Peyer's patch (tissue), 4 donors: ENCODE measurements at regions not wholly inside any gene's neighbourhood (a gene's known extent, or its start where the extent isn't known, plus 50 kb on each side); places are given as distances from the start of the nearest gene placed in this dataset.

ENCODE experiments used
- DNase-seq, 3 donors: peaks; one replicate each; pipeline ENCODE4 v3.0.0-alpha.2; 2017 to 2019
- H3K27ac ChIP-seq, 4 donors: fragments of 200-600 bp; sonication (generic); one replicate each; pipeline ENCODE4 v1.5.1; 2016 to 2019
- H3K27me3 ChIP-seq, 2 donors: fragments of 200-600 bp; sonication (generic); one replicate each; pipeline ENCODE4 v1.5.1; 2019
- H3K36me3 ChIP-seq, 3 donors: fragments of 200-600 bp; sonication (generic); one replicate each; pipeline ENCODE4 v1.5.1; 2016 to 2019
- H3K4me1 ChIP-seq, 4 donors: fragments of 200-600 bp; sonication (generic); one replicate each; pipeline ENCODE4 v1.5.1; 2016 to 2019
- H3K4me3 ChIP-seq, 4 donors: fragments of 200-600 bp; sonication (generic); 1 replicate in 3 of 4; 2 replicates in 1 of 4; pipeline ENCODE4 v1.5.1; 2016 to 2019; ENCODE audit warnings: mild to moderate bottlenecking in 1 of 4
- H3K9me3 ChIP-seq, 4 donors: fragments of 200-600 bp; sonication (generic); one replicate each; pipeline ENCODE4 v1.5.1; 2016 to 2019; ENCODE audit warnings: mild to moderate bottlenecking in 1 of 4
- POLR2A ChIP-seq, 2 donors: fragments of 450-650 bp; IDR thresholded peaks; one replicate each; pipeline ENCODE4 v1.5.1; 2017; ENCODE audit warnings: antibody characterized with exemption in 2 of 2, mild to moderate bottlenecking in 2 of 2, moderate library complexity in 2 of 2
- TF ChIP-seq, protein P1 (sequence below), 6 experiments: fragments of 450-650 bp in 4 of 6; fragments of 200-600 bp in 2 of 6; sonication (generic) in 1 of 6; IDR thresholded peaks; one replicate each; pipeline ENCODE4 v1.5.1; 2017 to 2019; ENCODE audit warnings: antibody characterized with exemption in 6 of 6, mild to moderate bottlenecking in 3 of 6, moderate library complexity in 1 of 6

DNA sequence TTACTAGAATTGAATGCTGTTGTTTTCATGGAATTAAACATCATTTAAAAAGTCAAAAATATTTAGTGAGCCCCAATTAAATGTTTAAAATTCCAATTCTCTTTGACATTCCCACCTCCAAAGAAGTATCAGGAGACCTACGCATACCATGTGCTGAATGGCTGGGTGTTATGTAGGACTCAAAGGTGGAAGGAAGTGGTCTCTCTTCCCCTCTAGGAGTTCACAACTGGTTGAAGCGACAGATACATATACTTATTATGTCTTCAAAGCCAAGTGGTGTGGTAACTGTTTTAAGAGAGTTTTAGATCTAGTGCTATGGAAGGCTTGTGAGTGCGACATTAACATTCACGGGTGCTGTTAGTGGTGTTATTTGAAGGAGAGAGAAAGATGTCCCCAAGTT is 464.0 kb downstream of the ATP23 start:
- Histone ChIP-seq H3K27ac (no peak overlapping the region), H3K4me1 (no peaks in the 10 kb centered on the region), H3K4me3 (no peak overlapping the region), H3K9me3 (no peaks in the 10 kb centered on the region), H3K36me3 (no peaks in the 10 kb centered on the region), H3K27me3 (no peaks in the 10 kb centered on the region)
- DNase-seq, result no peak
- TF ChIP-seq POLR2A (IDR thresholded peaks at IDR 0.05), result no peak
- TF ChIP-seq, protein P1, sequence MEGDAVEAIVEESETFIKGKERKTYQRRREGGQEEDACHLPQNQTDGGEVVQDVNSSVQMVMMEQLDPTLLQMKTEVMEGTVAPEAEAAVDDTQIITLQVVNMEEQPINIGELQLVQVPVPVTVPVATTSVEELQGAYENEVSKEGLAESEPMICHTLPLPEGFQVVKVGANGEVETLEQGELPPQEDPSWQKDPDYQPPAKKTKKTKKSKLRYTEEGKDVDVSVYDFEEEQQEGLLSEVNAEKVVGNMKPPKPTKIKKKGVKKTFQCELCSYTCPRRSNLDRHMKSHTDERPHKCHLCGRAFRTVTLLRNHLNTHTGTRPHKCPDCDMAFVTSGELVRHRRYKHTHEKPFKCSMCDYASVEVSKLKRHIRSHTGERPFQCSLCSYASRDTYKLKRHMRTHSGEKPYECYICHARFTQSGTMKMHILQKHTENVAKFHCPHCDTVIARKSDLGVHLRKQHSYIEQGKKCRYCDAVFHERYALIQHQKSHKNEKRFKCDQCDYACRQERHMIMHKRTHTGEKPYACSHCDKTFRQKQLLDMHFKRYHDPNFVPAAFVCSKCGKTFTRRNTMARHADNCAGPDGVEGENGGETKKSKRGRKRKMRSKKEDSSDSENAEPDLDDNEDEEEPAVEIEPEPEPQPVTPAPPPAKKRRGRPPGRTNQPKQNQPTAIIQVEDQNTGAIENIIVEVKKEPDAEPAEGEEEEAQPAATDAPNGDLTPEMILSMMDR (IDR thresholded peaks at IDR 0.05), result no peak

DNA sequence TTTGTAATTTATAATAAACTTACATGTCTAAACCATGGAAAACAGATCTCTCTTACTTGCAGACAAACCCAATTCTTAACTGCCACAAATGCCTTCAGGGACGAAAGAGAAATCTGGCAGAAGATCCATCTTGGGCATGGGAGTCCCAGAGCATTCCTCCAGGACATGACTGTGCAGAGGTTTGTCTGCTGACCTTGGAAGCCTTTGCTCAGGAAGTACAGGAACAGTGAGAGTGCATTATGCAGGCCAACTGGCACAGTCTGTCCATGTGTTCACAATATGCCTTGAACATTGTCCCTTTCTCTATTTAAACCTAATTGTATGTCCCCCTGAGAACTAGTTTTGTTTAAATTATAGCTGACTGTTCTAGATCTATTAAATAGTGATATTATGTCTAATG is 467.1 kb downstream of the ATP23 start:
- H3K27me3 ChIP-seq, result no peaks in the 10 kb centered on the region
- DNase-seq, result no peak
- no peaks in the 10 kb centered on the region for H3K36me3 ChIP-seq
- no peak overlapping the region for H3K4me3 ChIP-seq
- H3K4me1 ChIP-seq, result no peaks in the 10 kb centered on the region
- no peak overlapping the region for H3K27ac ChIP-seq
- no peak for TF ChIP-seq POLR2A (IDR thresholded peaks at IDR 0.05)
- TF ChIP-seq, protein P1 (IDR thresholded peaks at IDR 0.05), result no peak
- H3K9me3 ChIP-seq, result no peaks in the 10 kb centered on the region

DNA sequence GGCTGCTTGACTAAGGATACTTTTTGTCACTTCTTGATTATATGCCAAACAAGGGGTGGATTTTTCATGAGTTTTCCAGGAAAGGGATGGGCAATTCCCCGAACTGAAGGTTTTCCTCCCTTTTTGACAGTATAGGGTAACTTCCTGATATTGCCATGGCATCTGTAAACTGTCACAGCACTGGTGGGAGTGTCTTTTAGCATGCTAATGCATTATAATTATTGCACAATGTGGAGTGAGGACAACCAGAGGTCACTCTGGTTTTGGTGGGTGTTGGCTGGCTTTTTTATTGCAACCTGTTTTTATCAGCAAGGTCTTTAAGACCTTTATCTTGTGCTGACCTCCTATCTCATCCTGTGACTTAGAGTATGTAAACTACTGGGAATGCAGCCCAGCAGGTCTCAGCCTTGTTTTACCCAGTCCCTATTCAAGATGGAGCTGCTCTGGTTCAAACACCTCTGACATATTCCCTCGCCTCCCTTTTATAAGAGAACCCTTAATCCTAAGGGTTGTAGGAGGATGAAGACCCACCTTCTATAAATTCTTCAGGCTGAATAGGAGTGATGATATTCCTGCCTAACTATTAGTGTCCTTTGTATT is 471.2 kb downstream of the ATP23 start:
- TF ChIP-seq, protein P1 (IDR thresholded peaks at IDR 0.05), result no peak
- TF ChIP-seq POLR2A (IDR thresholded peaks at IDR 0.05), result no peak
- no peak overlapping the region for H3K27ac ChIP-seq

DNA sequence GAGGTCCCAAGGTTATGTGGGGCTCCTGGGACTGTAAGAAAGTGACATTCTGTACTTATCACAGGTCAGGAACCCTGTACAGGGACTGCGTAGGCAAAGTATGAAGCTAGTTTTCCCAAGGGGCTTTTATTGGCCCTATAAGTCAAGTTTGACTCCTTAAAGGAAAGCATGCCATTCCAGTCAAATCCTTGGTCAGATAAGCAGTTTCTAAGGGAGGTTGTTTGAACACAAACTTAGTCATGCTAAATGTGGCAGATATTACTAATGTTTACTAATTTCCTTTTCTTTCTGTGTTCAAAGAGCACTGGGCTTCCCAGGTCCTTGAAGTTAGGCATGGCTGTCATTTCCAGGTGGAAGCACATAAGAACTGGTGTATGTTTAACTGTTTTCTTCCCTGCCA is 472.4 kb downstream of the ATP23 start:
- Histone ChIP-seq H3K36me3 (no peaks in the 10 kb centered on the region), H3K9me3 (no peaks in the 10 kb centered on the region), H3K27me3 (no peaks in the 10 kb centered on the region), H3K4me1 (no peaks in the 10 kb centered on the region), H3K27ac (no peak overlapping the region), H3K4me3 (no peak overlapping the region)
- TF ChIP-seq, protein P1 (IDR thresholded peaks at IDR 0.05), result no peak
- no peak for TF ChIP-seq POLR2A (IDR thresholded peaks at IDR 0.05)
- DNase-seq, result no peak

More for the DNA sequence above, 471.2 kb downstream of the ATP23 start:
- H3K9me3 ChIP-seq, result no peaks in the 10 kb centered on the region
- no peaks in the 10 kb centered on the region for H3K4me1 ChIP-seq
- H3K4me3 ChIP-seq, result no peak overlapping the region
- no peaks in the 10 kb centered on the region for H3K36me3 ChIP-seq
- H3K27me3 ChIP-seq, result no peaks in the 10 kb centered on the region
- DNase-seq, result no peak

DNA sequence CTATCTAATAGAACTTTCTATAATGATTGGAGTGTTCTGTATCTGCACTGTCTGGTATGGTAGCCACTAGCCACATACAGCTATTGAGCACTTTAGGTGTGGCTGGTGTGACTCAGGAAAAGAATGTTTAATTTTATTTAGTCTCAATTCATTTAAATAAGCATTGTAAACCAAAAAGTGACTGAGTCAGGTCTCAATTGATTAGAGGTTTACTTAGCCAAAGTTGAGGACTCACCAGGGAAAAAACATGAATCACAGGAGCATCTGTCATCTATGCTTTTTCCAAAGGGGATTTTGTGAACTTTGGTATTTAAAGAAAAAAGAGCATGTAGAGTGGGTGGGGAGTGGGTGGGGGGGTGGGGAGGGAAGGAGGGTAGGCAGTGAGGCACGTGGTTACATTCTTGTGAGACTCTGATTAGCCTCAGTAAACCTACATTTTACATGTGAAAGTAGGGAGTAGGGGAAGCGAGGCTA is 473.1 kb downstream of the ATP23 start:
- no peak overlapping the region for H3K27ac ChIP-seq
- H3K4me1 ChIP-seq, result no peaks in the 10 kb centered on the region
- no peaks in the 10 kb centered on the region for H3K36me3 ChIP-seq
- no peaks in the 10 kb centered on the region for H3K27me3 ChIP-seq
- no peak for DNase-seq
- no peaks in the 10 kb centered on the region for H3K9me3 ChIP-seq
- no peak for TF ChIP-seq POLR2A (IDR thresholded peaks at IDR 0.05)
- TF ChIP-seq, protein P1 (IDR thresholded peaks at IDR 0.05), result no peak
- no peak overlapping the region for H3K4me3 ChIP-seq

DNA sequence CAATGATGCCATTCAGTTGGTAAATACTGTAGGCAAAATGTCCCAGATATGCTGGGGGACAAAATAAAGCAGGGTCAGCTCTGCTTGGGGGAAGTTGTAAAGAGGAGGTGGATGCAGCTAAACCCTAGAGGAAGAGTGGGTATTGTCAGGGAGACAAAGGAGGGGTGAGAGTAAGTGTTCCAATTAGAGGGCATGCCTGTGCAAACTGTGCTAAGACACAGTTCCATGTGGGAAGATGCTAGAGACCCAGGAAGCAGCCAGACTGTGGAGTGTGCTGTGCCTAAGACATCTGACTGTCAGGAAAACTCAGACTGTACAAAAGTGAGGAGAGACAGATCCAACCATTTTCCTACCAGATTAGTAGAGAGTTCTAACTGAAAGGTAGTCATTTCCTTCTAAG is 474.3 kb downstream of the ATP23 start:
- no peaks in the 10 kb centered on the region for H3K36me3 ChIP-seq
- no peak for DNase-seq
- no peaks in the 10 kb centered on the region for H3K9me3 ChIP-seq
- no peaks in the 10 kb centered on the region for H3K4me1 ChIP-seq
- no peaks in the 10 kb centered on the region for H3K27me3 ChIP-seq
- TF ChIP-seq, protein P1 (IDR thresholded peaks at IDR 0.05), result no peak
- TF ChIP-seq POLR2A (IDR thresholded peaks at IDR 0.05), result no peak
- H3K4me3 ChIP-seq, result no peak overlapping the region
- H3K27ac ChIP-seq, result no peak overlapping the region
